NCI-H69 (cell line): ENCODE measurements at regions not wholly inside any gene's neighbourhood (a gene's known extent, or its start where the extent isn't known, plus 50 kb on each side); places are given as distances from the start of the nearest gene placed in this dataset.
"Not testable (repeated sequence)": the region's sequence is repeated elsewhere in the genome, so short reads cannot be mapped to it uniquely, and the experiment has no call there.

Experiments
- DNase-seq: peaks from one replicate; lab custom pipeline; 2025; lab: John Stamatoyannopoulos, UW

DNA sequence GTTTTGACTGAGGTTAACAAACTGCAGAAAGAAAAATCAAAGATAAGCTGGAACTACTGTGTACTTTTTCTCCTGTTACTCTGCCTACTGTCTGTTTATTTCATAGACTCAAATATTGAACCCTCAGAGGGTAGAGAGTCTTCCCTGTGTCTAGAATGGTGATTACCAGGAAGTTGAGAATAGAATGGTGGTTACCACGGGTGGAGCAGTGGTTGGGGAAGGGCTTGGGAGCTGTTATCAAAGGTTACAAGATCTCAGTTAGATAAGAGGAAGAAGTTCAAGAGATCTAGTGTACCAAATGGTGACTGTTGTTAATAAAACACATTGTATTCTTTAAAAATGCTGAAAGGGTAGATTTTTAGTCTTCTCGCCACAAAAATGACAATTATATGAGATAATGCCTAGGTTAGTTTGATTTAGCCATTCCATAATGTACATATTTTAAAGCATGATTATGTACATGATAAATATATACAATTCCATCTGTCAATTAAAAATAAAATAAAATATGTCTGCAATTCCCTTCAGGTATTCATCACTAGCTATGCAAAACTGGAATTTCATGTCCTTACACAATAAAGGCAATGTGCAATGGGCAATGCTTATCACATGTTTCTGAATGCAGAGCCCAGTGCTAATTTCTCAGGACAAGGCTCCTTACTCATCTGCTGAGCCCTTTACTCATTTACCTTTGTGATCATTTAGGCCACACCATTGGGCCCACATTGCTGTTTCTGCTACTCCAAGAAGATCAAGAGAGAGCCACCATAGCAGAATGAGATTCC is 474.3 kb upstream of the CAMK1G start:
- DNase-seq, result no peak

DNA sequence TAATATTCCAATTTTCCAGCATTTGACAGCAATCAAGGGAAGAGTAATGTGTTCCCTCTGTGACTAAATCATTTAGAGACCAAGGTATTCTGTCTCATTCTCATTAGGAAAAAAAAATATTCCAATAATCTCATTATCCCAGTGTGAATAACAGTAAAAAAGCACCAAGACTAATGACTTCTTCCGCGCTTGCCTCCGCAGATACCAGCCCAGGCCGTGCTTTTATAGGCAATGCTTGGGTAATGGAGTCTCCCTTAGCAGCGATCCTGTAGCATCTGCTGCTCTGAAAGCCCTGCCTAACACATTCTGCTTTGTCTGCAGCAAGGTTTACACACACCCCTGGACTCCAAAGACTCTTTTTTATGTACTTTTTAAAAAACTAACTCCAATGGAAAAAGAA is 470.0 kb upstream of the CAMK1G start:
- DNase-seq, result no peak

DNA sequence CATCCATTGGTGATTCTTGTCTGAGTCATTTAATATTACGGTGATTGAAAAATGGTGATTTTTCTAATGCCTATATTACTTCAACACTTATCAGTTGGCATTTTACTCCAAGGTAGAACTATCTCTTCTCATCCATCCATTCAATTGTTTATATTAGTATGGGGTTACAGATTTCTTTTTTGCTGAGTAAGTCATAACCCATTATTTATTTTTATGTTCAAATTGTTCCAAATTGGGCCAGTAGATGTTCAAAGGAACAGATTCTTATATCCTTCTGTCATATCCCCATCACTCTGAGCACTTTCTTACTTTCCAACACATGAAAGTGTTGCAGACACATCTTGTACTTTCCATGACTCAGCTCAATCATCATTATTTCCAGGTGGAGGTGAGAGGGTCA is 466.8 kb upstream of the CAMK1G start:
- DNase-seq, result no peak

GRCh38 chr1:209123601-209124000 is 459.9 kb upstream of the CAMK1G start:
- no peak for DNase-seq

DNA sequence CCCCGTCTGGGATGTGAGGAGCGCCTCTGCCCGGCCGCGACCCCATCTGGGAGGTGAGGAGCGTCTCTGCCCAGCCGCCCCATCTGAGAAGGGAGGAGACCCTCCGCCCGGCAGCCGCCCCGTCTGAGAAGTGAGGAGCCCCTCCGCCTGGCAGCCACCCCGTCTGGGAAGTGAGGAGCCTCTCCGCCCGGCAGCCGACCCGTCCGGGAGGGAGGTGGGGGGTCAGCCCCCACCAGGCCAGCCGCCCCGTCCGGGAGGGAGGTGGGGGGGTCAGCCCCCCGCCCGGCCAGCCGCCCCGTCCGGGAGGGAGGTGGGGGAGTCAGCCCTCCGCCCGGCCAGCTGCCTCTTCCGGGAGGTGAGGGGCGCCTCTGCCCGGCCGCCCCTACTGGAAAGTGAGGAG is 454.4 kb upstream of the CAMK1G start:
- DNase-seq, result not testable (repeated sequence)

DNA sequence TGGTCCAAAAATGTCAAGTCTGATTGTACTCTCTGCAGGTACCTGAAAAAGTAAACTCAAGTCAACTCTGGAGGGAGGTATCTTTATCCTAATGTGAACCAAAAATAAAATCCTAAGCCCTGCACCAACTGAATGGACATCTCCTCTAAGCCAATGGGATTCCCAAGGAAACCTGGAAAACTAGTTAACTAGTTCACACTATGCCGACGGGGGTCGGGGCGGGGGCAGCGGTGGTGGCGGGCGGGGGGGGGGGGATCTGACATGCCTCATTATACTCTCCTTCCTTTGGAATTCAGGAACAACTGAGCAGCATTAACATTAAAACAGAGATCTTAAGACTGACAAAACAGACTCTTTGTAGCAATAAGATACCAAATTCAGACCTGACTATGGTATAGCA is 452.6 kb upstream of the CAMK1G start:
- DNase-seq, result no peak

- DNase-seq, result no peak
These were observed 450.6 kb upstream of the CAMK1G start for GRCh38 chr1:209132736-209133467.

- no peak for DNase-seq
These were observed 449.5 kb upstream of the CAMK1G start for GRCh38 chr1:209134001-209134400.

GRCh38 chr1:209143916-209144315 is 439.6 kb upstream of the CAMK1G start:
- DNase-seq, result no peak

- DNase-seq, result no peak
These were observed 433.4 kb upstream of the CAMK1G start for GRCh38 chr1:209150114-209150513.

- DNase-seq, result no peak
These were observed 430.1 kb upstream of the CAMK1G start for GRCh38 chr1:209153411-209153810.

GRCh38 chr1:209154912-209155311 is 428.6 kb upstream of the CAMK1G start:
- DNase-seq, result no peak

DNA sequence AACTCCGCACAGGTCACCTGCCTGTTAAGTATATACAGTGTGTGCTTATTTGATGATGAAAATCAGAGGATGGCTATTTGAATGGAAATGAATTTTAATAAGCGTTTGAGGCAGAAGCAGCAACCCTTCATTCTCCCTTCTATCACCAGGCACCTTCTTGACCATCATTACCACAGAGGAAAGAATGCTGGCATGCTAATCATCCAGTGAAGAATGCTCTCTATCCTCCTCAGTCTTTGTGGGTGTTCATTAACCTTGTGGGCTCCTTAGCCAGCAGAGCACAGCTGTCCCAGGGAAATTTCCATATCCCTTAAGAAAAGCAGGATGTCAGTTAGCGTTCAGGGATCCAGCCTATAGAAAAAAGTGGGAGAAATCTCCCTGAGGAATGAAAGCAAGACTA is 428.0 kb upstream of the CAMK1G start:
- DNase-seq, result no peak

GRCh38 chr1:209156991-209157390 is 426.5 kb upstream of the CAMK1G start:
- no peak for DNase-seq

DNA sequence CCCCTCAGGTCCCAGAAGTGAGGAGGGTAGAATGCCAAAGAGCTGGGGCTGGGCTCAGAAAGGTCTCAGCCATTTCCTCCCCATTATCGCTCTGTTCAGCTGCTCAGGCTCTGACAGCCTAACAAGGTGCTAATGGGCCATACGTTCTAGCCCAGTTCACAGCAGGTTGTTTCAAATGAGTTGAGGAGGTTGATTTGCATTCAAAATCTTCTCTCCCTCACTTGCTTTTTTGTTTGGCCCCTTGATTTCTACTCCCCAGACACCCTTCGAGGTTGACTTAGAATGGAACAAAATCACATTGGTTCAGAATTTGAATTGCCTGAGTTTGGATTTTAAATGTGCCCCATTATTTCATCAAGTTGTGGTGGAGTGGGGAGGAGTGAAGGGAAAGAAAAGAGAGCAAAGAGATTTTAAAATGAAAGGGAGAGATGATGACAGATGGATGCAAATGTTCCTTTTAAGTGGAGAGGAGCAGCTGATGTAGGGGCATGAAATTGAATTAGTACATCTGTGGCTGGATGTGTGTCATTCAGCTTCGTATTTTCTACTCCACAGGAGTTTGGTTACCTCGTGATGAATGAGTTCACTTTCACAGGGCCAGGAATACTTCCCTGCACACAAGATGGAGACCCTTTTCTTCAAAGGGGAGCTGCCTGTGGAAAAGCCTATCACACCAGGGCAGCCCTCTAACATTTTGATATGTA is 425.8 kb upstream of the CAMK1G start:
- no peak for DNase-seq

DNA sequence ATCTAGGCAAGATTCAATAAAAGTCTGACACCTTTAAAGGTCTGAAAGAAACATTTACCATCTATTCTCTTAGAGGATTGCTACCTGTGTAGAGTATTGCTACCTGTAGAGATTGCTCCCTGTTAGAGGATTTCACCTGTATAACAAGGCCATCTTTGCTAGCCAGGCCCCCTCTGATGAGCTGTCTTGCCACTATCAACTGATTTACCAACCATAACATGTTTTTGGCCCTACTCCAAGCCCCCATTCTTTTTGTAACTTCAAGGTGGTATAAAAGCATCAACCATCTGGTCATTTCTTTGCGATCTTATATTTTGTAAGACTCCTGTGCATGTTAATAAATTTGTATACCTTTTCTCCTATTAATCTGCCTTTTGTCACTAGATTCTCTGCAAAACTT is 424.7 kb upstream of the CAMK1G start:
- peak; percentile 23 for DNase-seq

DNA sequence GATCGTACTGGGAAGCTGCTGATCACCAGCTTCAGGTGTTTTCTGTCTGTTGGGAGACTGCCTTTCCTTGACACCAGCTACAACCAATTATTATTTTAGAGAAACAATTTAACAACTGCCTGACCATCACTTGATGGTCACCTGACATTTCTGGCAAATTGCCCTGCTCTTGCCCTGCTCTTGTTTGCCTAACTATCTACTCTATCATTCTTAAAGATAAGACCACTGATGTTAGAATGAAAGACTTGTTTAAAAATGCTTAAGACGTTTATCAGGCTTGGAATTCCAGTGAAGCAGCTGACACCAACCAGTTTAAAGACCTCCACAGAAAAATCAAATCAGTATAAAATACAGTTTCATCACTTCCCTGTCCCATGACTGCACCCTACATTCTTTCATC is 423.3 kb upstream of the CAMK1G start:
- peak; percentile 13 for DNase-seq

DNA sequence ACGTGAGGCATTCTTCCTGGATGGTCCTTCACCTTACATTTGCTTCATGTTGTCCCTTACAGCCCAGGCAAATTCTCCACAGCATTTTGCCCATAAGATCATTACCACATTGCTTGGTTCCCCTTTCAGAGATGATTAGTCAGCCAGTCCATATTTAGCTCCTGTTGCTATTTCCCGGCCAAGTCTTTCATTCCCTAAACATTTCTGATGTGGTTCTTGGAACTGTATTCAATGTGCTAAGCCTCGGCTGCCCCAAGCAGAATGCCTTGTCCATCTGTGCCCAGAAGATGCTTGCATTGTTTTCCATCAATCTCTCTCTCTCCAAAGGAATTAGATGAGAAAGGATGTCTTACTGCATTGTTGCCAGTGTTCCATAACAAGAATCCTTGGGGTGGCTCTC is 420.9 kb upstream of the CAMK1G start:
- no peak for DNase-seq

- DNase-seq, result no peak
These were observed 415.3 kb upstream of the CAMK1G start for GRCh38 chr1:209168204-209168603.

- no peak for DNase-seq
These were observed 412.4 kb upstream of the CAMK1G start for GRCh38 chr1:209171151-209171550.

GRCh38 chr1:209172286-209172685 is 411.2 kb upstream of the CAMK1G start:
- no peak for DNase-seq

DNA sequence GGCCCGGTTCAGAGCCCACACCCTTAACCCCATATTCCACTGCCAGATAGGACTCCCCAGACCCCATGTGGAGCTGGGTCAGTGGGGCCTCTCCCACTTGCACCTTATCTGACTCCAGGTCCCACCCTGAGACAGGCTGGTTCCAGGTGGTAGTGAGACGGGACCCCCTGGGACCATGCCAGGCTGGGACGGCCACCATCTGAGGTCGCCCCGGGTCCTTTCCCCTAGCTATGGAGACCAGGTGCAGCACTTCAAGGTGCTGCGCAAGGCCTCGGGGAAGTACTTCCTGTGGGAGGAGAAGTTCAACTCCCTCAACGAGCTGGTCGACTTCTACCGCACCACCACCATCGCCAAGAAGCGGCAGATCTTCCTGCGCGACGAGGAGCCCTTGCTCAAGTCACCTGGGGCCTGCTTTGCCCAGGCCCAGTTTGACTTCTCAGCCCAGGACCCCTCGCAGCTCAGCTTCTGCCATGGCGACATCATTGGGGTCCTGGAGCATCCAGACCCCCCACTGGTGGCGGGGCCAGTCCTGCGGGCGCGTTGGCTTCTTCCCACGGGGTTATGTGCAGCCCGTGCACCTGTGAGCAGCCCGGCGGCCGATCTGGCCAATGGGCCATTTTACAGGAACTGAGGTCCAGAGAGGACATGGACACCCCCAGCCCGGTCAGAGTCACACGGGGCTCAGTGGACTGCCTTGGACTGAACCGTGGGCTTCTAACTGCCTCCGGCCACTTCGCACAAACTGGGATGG is 410.5 kb upstream of the CAMK1G start:
- DNase-seq, result not testable (repeated sequence)
